Fibroblast of skin of left quadriceps (primary cell): ENCODE measurements at regions not wholly inside any gene's neighbourhood (a gene's known extent, or its start where the extent isn't known, plus 50 kb on each side); places are given as distances from the start of the nearest gene placed in this dataset.

Source experiments
- DNase-seq, 2 experiments: peaks; one replicate each; pipeline ENCODE4 v3.0.0-alpha.2; 2013; ENCODE audit warnings: low read depth in 2 of 2

DNA sequence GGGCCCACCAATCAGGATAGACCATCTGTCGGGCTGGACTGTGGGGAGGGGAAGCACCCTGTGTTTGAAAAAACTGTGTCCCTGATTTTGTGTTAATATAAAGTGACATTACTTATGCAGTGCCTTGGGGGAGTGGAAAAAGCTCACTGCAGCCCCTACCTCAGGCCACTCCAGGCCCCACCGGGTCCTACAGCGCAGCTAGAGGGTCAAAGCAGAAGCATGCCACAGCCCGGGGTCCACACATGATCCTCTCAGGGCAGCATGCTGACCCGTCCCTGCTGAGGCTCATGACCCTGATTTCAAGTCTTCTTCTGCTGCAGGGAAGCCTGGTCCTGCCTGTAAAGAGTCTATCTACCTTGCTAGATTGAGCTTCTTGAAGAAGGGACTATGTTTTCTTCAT, 133.0 kb upstream of the PLCB4 start:
- DNase-seq: no peak

DNA sequence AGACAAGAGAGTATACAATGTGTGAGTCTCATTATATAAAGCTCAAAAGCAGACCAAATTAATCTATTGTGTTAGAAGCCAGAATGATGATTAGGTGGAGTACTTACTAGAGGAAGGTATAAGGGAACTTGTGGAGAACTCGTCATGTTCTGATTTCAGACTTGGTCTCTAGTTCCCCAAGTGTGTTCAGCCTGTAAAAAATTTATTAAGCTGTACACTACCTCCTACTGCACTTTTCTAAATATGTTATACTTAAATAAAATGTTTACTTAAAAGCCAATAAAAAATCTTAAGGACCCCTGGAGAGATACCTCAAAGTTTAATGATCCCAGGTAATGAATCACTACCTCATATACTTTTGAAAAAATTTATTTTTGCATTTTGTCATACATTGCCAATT, 130.4 kb upstream of the PLCB4 start:
- DNase-seq: no peak

DNA sequence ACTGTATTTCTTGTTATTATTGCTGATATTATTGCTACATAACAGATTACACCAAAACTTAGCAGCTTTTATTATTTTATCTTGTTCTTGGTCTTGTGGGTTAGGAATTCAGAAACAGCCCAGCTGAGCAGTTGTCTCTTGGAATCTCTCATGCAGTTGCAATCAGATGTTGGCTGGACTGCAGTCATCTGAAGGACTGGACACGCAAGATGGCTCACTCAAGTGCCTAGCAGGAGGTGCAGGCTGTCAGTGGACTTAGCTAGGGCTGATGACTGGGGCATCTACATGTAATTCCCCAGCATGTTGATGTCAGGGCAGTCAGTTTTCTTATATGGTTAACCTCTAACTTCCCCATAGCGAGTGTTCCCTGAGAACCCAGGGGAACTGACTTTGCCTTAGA, 128.6 kb upstream of the PLCB4 start:
- no peak for DNase-seq

- no peak for DNase-seq
Measured at GRCh38 chr20:8943631-8944030, 125.3 kb upstream of the PLCB4 start.

- DNase-seq: peak; percentile 73 to 77
Measured at GRCh38 chr20:8946036-8946940, 122.6 kb upstream of the PLCB4 start.

GRCh38 chr20:8948442-8949020, 120.4 kb upstream of the PLCB4 start:
- no peak for DNase-seq

- no peak for DNase-seq
Measured at GRCh38 chr20:8951164-8951563, 117.7 kb upstream of the PLCB4 start.

- DNase-seq: peak; percentile 76 to 77
Measured at GRCh38 chr20:8952721-8953120, 116.2 kb upstream of the PLCB4 start.

- DNase-seq: no peak
Measured at GRCh38 chr20:8953300-8953699, 115.6 kb upstream of the PLCB4 start.

DNA sequence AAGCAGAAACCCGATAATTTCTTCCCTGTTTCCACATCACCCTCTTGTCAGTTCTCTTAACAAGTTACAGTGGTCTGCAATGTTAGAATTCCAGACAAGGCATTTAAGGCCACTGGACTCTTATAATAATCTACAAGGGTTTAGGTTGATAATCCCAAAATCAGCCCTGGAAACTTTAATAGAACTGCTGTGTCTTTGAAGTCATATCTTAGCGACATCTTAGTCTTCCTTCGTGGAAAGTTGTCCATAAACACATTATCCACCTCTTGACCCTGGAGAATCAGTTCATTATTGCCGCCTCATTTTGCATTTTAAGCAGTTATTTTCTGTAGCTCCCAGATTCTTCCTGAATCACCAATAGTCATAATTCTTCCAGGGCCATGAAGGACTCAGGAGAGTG, 108.6 kb upstream of the PLCB4 start:
- no peak for DNase-seq

GRCh38 chr20:8963330-8963729, 105.6 kb upstream of the PLCB4 start:
- no peak for DNase-seq

- no peak for DNase-seq
Measured at GRCh38 chr20:8964959-8965562, 103.8 kb upstream of the PLCB4 start.

DNA sequence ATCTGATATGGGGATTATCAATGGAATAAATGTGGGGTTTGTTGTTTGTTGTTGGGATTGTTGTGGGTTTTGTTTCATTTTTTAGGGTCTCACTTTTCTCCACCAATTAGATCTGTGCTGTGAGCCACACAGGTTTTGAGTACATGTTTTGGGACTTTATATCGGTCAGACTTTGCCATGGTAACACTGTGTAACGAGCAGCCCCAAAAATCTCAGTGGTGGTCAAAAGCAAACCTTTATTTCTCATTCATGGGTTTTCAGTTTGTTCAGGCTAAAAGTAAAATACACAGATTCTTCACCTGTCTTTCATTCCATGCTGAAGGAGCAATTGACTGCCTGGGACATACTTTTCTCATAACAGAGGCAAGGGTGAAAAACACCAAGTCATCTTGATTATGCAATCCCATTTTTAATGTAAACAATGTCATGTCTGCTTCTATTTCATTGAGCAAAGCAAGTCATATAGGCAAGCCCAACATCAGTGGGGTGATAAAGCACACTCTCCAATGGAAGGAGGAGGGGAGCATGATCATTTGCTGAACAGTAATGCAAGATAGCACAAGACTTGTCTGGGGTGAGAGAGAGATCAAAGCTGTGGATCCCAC, 101.1 kb upstream of the PLCB4 start:
- no peak for DNase-seq

DNA sequence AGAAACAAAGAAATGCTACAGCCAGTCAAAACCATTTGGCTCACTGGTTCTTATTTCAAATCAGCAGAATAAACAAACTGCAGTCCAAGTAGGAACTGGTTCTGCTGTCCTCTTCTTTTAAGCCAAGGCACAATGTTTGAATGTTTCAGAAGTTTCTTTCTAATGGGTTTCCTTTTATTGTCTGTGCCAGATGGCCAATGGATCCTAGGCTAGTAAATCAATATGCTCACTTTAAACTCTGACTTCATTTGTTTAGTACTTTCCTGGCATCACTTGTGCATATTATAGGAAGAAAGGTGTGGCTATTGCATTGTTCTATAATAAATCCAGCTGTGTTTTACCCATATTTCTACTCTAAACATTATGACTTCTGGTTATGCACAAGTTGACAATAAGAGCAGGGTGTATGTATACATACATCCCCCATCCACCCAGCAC, 99.7 kb upstream of the PLCB4 start:
- no peak for DNase-seq

GRCh38 chr20:8971669-8972316, 97.1 kb upstream of the PLCB4 start:
- no peak for DNase-seq

- DNase-seq: no peak
Measured at GRCh38 chr20:8972963-8973705, 95.8 kb upstream of the PLCB4 start.

- no peak for DNase-seq
Measured at GRCh38 chr20:8974009-8974708, 94.7 kb upstream of the PLCB4 start.

- no peak for DNase-seq
Measured at GRCh38 chr20:8981482-8981881, 87.4 kb upstream of the PLCB4 start.

DNA sequence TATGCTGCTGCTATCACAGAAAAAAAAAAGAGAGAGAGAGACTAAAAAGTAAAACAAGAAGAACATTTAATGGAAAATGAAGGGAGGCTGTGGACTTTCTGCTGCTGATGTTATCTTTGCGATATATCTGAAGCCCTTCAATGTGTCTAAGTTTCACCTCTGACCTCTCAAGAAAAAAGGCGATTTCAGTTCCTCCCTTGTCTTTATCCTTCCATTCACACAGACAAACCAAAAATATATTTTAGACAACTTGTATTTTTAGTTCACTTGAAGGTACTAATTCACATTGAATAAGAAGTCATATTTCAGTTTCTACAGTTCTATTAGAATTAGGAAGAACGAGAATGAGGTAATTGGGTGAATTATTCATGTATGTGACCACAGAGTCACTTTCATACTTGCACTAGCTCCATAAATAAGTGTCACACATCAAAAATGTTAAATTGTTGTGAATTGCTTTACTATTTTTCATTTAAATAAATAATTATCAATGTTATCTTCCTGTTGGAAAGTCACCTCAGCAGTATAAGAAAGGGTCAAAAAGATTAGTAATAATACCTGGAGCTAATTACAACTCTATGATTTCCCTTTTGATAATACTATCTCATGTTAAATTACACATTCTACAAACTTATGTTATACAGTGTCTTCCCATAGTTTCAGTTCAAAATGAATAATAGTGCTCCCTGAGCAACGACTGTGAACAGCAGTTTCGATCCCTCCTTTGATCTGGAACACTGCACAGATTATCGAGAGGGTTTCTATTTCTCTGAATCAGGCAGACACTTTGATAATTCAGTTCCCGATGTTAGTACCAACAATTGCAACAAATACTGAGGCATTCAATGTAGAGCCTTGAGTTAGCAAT, 85.2 kb upstream of the PLCB4 start:
- DNase-seq: no peak

GRCh38 chr20:8986631-8987030, 82.3 kb upstream of the PLCB4 start:
- no peak for DNase-seq
